ENCODE measurements at regions not wholly inside any gene's neighbourhood (a gene's known extent, or its start where the extent isn't known, plus 50 kb on each side); places are given as distances from the start of the nearest gene placed in this dataset.

GRCh38 chr12:132433641-132434395 is 56.1 kb upstream of the FBRSL1 start:
- H3K4me2 ChIP-seq, result no peak overlapping the region
- WGBS (ENCODE audit: low lambda C conversion rate, missing lambda C conversion rate), result 88% methylated on average over 35 of the region's 35 CpGs
- H3K4me1 ChIP-seq (ENCODE audit: insufficient read depth), result peaks cover 54% of the 10 kb centered on the region
- H3K27ac ChIP-seq, result no peak overlapping the region
- H2AFZ ChIP-seq, result no peak overlapping the region
- H3K79me2 ChIP-seq, result no peaks in the 10 kb centered on the region
- no peak for TF ChIP-seq EZH2 (IDR thresholded peaks at IDR 0.05; ENCODE audit: borderline replicate concordance)
- TF ChIP-seq EZH2phosphoT487 (IDR thresholded peaks at IDR 0.05; ENCODE audit: low read depth, severe bottlenecking, unreplicated experiment), result no peak
- TF ChIP-seq CTCF (IDR thresholded peaks at IDR 0.05; ENCODE audit: poor library complexity), result no peak
- H3K9me3 ChIP-seq (ENCODE audit: low read depth), result no peaks in the 10 kb centered on the region
- H3K9me2 ChIP-seq (replicated peaks; ENCODE audit: insufficient read depth), result no peaks in the 10 kb centered on the region
- H3K27me3 ChIP-seq, result no peaks in the 10 kb centered on the region
- no peak overlapping the region for H3K4me3 ChIP-seq
- no peaks in the 10 kb centered on the region for H3K36me3 ChIP-seq (replicated peaks; ENCODE audit: insufficient read depth, low read depth)
- H4K20me1 ChIP-seq (ENCODE audit: insufficient read depth, poor library complexity, severe bottlenecking), result no peaks in the 10 kb centered on the region
- no peak for DNase-seq (ENCODE audit: low spot score)

GRCh38 chr12:132432721-132433577 is 57.0 kb upstream of the FBRSL1 start:
- Histone ChIP-seq H3K4me3 (no peak overlapping the region), H2AFZ (no peak overlapping the region), H3K9me2 (replicated peaks; ENCODE audit: insufficient read depth) (no peaks in the 10 kb centered on the region), H3K4me1 (ENCODE audit: insufficient read depth) (peaks cover 61% of the 10 kb centered on the region), H3K79me2 (no peaks in the 10 kb centered on the region), H3K9me3 (ENCODE audit: low read depth) (no peaks in the 10 kb centered on the region), H4K20me1 (ENCODE audit: insufficient read depth, poor library complexity, severe bottlenecking) (no peaks in the 10 kb centered on the region), H3K36me3 (replicated peaks; ENCODE audit: insufficient read depth, low read depth) (no peaks in the 10 kb centered on the region), H3K27ac (peak overlapping the region; percentile 69), H3K27me3 (no peaks in the 10 kb centered on the region), H3K4me2 (peak overlapping the region; percentile 59)
- WGBS (ENCODE audit: low lambda C conversion rate, missing lambda C conversion rate), result 78% methylated on average over 41 of the region's 41 CpGs
- peak; percentile 64 for DNase-seq (ENCODE audit: low spot score)
- no peak for TF ChIP-seq CTCF (IDR thresholded peaks at IDR 0.05; ENCODE audit: poor library complexity)
- TF ChIP-seq EZH2 (IDR thresholded peaks at IDR 0.05; ENCODE audit: borderline replicate concordance), result no peak
- TF ChIP-seq EZH2phosphoT487 (IDR thresholded peaks at IDR 0.05; ENCODE audit: low read depth, severe bottlenecking, unreplicated experiment), result no peak

GRCh38 chr12:132432126-132432705 is 57.7 kb upstream of the FBRSL1 start:
- no peaks in the 10 kb centered on the region for H3K27me3 ChIP-seq
- H3K4me3 ChIP-seq, result no peak overlapping the region
- H3K36me3 ChIP-seq (replicated peaks; ENCODE audit: insufficient read depth, low read depth), result no peaks in the 10 kb centered on the region
- no peak for DNase-seq (ENCODE audit: low spot score)
- H4K20me1 ChIP-seq (ENCODE audit: insufficient read depth, poor library complexity, severe bottlenecking), result no peaks in the 10 kb centered on the region
- peak overlapping the region; percentile 69 for H3K27ac ChIP-seq
- WGBS (ENCODE audit: low lambda C conversion rate, missing lambda C conversion rate), result 93% methylated on average over 18 of the region's 18 CpGs
- TF ChIP-seq CTCF (IDR thresholded peaks at IDR 0.05; ENCODE audit: poor library complexity) (no peak), EZH2 (IDR thresholded peaks at IDR 0.05; ENCODE audit: borderline replicate concordance) (no peak), EZH2phosphoT487 (IDR thresholded peaks at IDR 0.05; ENCODE audit: low read depth, severe bottlenecking, unreplicated experiment) (no peak)
- no peaks in the 10 kb centered on the region for H3K9me3 ChIP-seq (ENCODE audit: low read depth)
- H2AFZ ChIP-seq, result no peak overlapping the region
- no peaks in the 10 kb centered on the region for H3K79me2 ChIP-seq
- no peaks in the 10 kb centered on the region for H3K9me2 ChIP-seq (replicated peaks; ENCODE audit: insufficient read depth)
- H3K4me2 ChIP-seq, result peak overlapping the region; percentile 59
- H3K4me1 ChIP-seq (ENCODE audit: insufficient read depth), result peaks cover 56% of the 10 kb centered on the region

Data from hepatocyte (in vitro differentiated cells).